ENCODE measurements at regions not wholly inside any gene's neighbourhood (a gene's known extent, or its start where the extent isn't known, plus 50 kb on each side); places are given as distances from the start of the nearest gene placed in this dataset.

- H2BK15ac ChIP-seq (ENCODE audit: low read length), result no peak overlapping the region
- TF ChIP-seq CEBPB (IDR thresholded peaks at IDR 0.05; ENCODE audit: low read depth, low read length), result no peak
- H2BK5ac ChIP-seq (ENCODE audit: low read depth, low read length), result no peak overlapping the region
- no peak overlapping the region for H3K18ac ChIP-seq (ENCODE audit: extremely low read depth, low read length)
- H3K56ac ChIP-seq (replicated peaks; ENCODE audit: insufficient read length, low read depth, low read length), result no peak overlapping the region
- H4K91ac ChIP-seq (replicated peaks; ENCODE audit: insufficient read length, low read length), result no peak overlapping the region
- ChIA-PET POLR2A (ENCODE audit: partially characterized antibody) (no interaction called here), CTCF (ENCODE audit: partially characterized antibody) (interaction anchor here (1.0 to 1.5 kb wide), 2 partner anchors 11 to 83 kb away, joined by 4 to 5 read pairs; no protein-coding TSS in a partner anchor)
- H2BK20ac ChIP-seq (ENCODE audit: low read length), result no peak overlapping the region
- H3K4ac ChIP-seq (replicated peaks; ENCODE audit: insufficient read length, low read depth, low read length), result no peak overlapping the region
- no peak for DNase-seq (ENCODE audit: low read depth in 1 of 2, low spot score in 2 of 2)
- no peaks in the 10 kb centered on the region for H3K79me2 ChIP-seq (ENCODE audit: control insufficient read depth in 1 of 2, insufficient read depth in 2 of 2, low read length in 2 of 2)
- no peak overlapping the region for H4K8ac ChIP-seq (ENCODE audit: extremely low read depth, insufficient read depth, low read length)
- H3K27me3 ChIP-seq (replicated peaks in 1 of 4; ENCODE audit: control insufficient read depth in 3 of 4, extremely low read depth in 1 of 4, insufficient read depth in 3 of 4, low read length in 3 of 4), result no peaks in the 10 kb centered on the region; a peak in 1 of 7 replicates
- no peak overlapping the region for H2BK12ac ChIP-seq (ENCODE audit: low read depth, low read length)
- H4K20me1 ChIP-seq (replicated peaks in 1 of 2; ENCODE audit: control insufficient read depth in 1 of 2, insufficient read depth in 2 of 2, low read length in 2 of 2), result no peaks in the 10 kb centered on the region
- H3K4me2 ChIP-seq (ENCODE audit: insufficient read depth in 1 of 2, low read depth in 2 of 2, low read length in 2 of 2), result no peak overlapping the region
- peaks cover 13 to 18% of the 10 kb centered on the region in 2 experiments for H3K9me3 ChIP-seq (ENCODE audit: insufficient read depth in 2 of 2, low read depth in 1 of 2, low read length in 1 of 2)
- no peak overlapping the region for H3K14ac ChIP-seq (ENCODE audit: insufficient read length)
- no peaks in the 10 kb centered on the region for H3K23me2 ChIP-seq (ENCODE audit: low read depth, low read length)
- H3K27ac ChIP-seq (ENCODE audit: low read depth, low read length), result no peak overlapping the region
- no peaks in the 10 kb centered on the region for H3K79me1 ChIP-seq (ENCODE audit: low read depth, low read length)
- H3K9ac ChIP-seq (replicated peaks in 1 of 4; ENCODE audit: extremely low read depth in 1 of 4, low read depth in 3 of 4, low read length in 3 of 4), result no peak overlapping the region
- FAIRE-seq, result no peak
- no peak overlapping the region for H3K4me3 ChIP-seq (ENCODE audit: extremely low read depth in 1 of 4, insufficient read depth in 2 of 4, low read depth in 3 of 4, low read length in 4 of 4)
- H2AK5ac ChIP-seq (ENCODE audit: low read depth, low read length), result no peak overlapping the region
- no peak overlapping the region for H4K5ac ChIP-seq (ENCODE audit: insufficient read length, low read depth, low read length)
- H3K4me1 ChIP-seq (replicated peaks in 1 of 4; ENCODE audit: control insufficient read depth in 3 of 4, insufficient read depth in 4 of 4, low read length in 3 of 4), result no peaks in the 10 kb centered on the region
- no peak overlapping the region for H3K23ac ChIP-seq (ENCODE audit: insufficient read length)
- H3K36me3 ChIP-seq (ENCODE audit: control insufficient read depth in 2 of 4, insufficient read depth in 4 of 4, low read length in 3 of 4), result no peaks in the 10 kb centered on the region
- no peak overlapping the region for H2BK120ac ChIP-seq (replicated peaks; ENCODE audit: low read depth, low read length)
- no peak overlapping the region for H2AFZ ChIP-seq (ENCODE audit: low read length)
Observed at GRCh38 chr5:174503086-174503460, 221.3 kb upstream of the MSX2 start.
